NK-92 treated with Interleukin-12 subunit alpha and Interleukin-12 subunit beta, amount 100 ng/mL, for 24 hours (cell line): ENCODE measurements at regions not wholly inside any gene's neighbourhood (a gene's known extent, or its start where the extent isn't known, plus 50 kb on each side); places are given as distances from the start of the nearest gene placed in this dataset.
"Not testable (repeated sequence)": the region's sequence is repeated elsewhere in the genome, so short reads cannot be mapped to it uniquely, and the experiment has no call there.

Experiments used
- DNase-seq: peaks from one replicate; lab custom pipeline; 2025; lab: John Stamatoyannopoulos, UW

DNA sequence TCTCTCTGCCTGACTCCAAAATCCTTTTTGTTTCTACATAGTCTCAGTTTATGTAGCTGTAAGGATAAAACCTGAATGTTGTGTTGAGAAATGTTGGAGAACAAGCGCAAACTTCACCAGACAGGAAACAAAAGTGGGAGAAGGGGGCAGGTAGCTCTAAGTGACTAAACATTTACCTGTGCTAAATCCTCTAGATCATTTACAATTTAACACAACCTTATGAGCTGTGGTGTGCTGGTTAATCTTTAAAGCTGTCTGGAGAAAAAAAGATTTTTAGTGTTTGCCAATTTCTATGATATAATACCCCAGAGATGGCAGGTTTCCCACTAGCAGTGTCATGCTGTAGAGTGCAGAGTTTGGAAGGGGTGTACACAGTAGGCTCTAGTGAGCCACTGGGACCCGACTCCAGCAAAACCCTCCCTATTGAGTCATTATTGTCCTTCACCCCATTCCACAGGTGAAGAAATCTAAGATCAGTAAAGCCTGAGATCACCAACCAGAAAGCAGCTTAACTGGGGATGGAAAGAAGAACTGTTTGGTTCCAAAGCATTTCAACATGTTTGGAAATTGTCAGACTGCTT is 992.0 kb downstream of the DCDC2C start:
- DNase-seq: no peak

- DNase-seq: no peak
Measured at GRCh38 chr2:4715065-4715464, 977.1 kb upstream of the SOX11 start.

DNA sequence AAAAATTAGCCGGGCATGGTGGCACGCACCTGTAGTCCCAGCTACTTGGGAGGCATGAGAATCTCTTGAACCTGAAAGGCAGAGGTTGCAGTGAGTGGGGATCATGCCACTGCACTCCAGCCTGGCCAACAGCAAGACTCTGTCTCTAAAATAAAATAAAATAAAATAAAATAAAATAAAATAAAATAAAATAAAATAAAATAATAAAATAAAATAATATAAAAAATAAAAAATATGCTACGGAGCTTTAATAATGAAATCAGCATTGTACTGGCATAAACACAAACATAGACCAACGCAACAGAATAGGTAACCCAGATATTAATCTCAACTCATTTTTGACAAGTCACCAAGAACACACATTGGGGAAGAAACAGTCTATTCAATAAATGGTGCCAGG is 973.4 kb upstream of the SOX11 start:
- no peak for DNase-seq

DNA sequence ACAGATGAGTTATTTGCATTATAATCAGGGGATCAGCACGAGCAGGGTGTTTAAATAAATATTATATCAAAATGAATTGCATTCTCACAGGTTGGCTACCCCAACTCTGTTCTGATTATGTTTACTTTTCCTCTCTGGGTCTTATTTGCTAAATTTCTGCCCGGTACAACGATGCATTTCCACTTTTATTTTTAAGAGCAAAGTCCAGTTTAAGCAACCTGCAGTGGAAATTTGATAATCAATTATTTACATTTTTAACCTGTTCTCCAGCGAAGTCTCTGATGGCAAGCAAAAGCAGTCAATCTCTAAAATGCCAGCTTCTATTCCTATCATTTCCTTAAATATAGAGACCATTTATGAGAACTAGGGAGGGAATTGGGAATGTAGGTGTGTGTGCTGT is 966.6 kb upstream of the SOX11 start:
- DNase-seq: no peak

GRCh38 chr2:4732560-4732959 is 959.6 kb upstream of the SOX11 start:
- no peak for DNase-seq

DNA sequence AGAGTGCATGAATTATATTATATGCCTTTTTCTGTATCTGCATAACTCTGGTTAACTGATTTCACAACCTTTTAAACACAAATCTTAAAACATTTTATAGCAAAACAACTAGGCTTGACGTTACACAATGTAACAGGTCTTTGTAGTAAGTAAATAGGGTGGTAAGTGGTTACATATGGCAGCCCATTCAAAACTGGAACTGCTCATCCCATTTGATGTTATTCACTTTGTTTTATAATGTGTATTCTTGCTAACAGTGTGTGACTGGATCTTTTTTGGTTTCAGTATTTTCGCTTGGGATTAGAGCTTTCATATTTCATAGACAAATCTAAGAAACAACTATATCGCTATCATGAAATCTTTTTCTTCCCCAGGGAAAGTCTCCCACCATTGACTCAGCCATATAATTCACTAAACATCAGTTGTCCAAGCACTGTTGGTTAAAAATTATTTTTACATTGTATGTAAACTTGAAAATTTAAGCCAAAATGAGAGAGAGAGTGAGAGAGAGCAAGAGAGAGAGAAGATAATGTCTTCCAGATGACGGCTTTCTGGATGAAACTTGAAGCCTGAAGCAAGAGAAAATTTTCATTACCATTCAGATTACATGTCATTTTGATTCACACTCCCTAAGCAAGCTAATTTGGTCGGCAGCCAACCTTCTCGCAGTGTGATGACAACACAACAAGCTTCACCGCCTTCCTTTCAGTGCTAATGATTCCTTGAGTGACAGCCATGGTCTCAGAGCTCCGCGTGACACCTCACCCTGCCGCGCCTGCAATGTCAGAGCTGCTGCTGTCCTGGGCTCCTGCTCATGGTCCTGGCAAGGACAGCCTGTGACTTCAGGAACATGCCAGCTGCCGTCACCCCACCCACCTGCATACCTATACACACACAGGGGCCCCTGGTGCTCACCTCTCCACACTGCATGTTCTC is 946.9 kb upstream of the SOX11 start:
- DNase-seq: no peak

DNA sequence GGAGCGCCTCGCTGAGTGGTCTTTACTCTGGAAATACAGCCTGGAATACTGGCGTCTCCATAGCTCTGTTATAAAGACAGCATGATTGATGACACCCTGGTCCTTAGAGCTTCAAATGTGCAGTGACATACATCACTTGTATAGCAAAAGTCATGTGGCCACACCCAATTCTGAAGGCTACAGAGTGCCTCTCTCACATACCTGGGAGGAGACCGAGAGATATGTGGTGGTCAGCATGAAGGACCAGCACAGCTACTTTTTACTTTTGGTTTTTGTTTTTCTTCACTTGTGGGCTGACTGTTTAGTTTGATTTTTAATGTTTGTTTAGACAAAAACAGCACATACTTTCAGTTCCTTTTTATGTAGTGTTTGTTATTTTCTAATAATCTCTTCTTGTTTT is 938.5 kb upstream of the SOX11 start:
- DNase-seq: no peak

DNA sequence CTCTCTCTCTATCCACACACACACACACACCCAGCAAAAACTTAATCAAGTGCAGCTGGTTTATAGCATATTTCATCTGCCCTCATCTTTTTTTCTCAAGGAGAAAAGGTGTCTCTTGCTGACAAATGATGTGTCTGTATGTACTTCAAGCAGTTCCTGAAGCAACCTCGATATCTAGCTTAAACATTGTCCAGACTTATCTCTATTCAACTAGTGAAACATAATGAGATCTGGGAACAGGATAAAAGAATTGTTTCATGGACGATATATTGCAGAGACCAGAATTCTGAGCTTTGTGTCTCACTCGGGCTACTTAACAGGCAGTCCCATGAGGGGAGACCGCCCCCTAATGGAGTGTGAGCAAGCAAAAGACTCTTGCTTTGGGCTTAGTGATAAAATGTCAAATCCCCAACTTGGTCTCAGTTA is 929.2 kb upstream of the SOX11 start:
- DNase-seq: no peak

DNA sequence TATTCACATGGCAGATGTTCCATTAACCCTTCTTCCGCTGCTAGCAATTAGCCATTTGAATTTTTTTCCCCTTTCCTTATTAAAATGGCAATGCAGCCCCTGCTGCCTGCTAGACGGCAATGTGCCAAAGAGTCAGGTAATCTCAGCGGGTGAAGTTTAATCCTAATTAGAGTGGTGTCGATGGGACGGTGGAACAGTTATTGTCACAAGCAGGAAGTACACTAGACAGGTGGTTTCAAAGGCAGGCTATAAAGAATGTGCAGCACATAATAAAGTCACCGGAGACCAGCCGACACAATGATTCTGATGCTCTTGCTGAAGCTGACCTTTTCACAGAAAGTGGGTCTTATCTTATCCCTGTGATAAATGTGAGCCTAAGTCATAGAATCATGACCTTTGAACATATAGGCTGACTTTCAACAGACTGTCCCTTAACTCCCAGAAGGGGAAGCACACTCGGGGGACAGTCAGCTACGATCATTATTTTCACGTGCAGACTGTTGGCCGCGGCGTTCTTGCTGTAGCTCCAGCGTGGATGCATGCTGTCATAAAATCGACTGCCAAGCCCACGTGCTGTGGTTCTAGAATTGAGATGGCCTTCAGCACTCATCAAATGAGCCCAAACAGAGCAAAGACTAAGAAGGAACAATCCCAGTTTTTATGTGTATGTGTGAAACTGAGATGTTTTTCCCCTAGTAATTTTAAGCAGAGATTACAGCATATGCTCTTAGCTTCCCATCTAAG is 926.2 kb upstream of the SOX11 start:
- no peak for DNase-seq

DNA sequence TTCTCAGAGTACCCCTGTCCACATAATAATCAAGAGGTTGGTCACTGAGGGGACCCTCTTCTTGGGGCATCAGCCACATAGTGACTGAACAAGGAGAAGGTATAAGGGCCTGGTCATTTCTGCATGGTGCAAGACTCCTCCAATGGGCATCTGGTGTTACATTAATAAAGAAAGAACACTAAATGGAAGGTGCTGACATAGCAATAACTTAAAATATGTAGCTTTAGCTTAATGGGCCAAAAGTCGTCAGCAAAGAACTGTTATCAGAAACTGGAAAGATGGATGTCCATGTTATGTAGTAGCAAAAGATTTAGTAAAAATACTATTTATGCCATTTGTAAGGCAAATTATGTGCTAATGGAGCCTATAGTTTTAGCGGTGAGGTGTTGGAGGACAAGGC is 916.5 kb upstream of the SOX11 start:
- no peak for DNase-seq

DNA sequence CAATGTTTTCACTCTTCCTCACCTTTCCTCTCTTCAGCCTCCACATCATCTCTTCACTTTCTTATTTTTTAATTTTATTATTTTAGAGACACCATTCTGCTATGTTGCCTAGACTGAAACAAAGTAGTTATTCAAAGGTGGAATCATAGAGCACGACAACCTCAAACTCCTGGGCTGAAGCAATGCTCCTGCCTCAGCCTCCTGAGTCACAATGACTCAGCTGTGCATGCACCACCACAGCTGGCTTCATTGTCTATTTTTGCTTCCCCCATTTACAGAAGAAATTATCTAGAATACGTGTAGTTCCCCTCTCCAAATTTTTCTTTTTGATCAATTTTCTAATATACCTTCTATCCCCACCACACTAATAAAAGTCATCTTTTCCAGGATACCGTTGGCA is 911.5 kb upstream of the SOX11 start:
- DNase-seq: no peak

DNA sequence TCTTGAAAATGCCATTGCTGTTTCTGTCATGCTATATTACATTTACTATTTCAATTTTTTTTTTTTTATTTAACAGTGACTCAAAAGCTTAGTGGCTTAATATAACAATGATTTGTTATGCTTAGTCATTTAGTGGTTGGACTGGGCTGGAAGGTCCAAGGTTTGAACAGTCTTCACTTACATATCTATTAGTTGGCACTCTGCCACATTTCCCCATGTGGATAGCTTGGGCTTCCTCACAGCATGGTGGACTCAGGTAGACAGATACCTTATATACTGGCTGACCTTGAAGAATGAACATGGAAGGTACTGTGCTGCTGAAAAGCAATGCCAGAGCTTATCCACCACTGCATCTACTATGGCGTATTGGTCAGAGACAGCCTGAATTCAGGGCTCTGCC is 909.5 kb upstream of the SOX11 start:
- DNase-seq: no peak

DNA sequence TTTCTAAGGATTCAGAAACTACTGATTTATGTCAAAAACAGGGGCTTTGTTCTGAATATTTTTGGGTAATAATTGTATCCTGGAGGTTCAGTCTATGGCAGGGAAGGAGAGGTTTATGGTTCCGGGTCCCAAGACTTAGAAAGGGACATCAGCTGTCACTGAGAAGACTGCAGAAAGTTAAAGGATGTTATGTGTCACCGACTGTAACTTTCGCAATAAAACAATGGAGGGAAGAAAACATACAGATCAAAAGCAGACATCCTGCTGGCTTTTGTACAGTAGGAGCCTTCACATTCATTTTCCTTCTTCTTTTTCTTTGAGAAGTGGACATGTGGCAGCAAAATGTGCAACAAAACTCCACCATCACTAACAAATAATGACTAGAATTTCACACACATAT is 900.7 kb upstream of the SOX11 start:
- no peak for DNase-seq

DNA sequence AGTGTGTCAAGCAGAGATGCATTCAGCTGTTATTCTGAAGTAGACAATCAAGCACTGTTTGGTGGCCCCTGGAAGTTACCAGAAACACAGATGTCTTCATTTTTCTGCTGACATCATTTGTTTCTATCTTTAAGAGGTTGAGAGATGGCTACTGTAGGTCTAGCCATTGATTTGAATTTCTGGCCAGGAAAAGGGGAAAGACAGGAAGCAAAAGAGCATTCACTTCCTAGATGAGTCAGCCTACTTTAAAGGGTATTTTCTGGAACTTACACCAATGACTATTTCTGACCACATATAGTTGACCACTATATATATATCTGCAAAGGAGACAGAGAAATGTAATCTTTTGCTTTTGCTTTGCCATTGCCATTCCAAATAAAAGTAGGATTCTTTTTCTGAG is 900.1 kb upstream of the SOX11 start:
- DNase-seq: no peak

DNA sequence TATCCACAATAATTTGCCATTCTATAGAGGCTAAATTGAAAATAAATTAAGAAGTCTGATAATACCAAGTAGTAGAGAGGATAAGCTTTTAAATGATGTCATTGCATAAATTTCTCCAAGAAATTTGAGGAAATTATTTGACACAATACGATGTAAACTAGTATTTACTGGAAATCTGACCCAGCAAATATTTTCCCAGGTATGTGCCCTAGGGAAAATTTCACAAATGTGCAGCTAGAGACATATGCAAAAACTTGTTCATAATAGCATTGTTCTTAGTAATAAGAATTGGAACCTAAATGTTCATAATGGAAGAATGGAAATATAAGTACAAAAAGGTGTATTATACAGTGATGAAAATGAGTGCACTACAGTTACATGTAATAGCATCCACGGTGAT is 888.8 kb upstream of the SOX11 start:
- no peak for DNase-seq

GRCh38 chr2:4814137-4814536 is 878.0 kb upstream of the SOX11 start:
- not testable (repeated sequence) for DNase-seq

DNA sequence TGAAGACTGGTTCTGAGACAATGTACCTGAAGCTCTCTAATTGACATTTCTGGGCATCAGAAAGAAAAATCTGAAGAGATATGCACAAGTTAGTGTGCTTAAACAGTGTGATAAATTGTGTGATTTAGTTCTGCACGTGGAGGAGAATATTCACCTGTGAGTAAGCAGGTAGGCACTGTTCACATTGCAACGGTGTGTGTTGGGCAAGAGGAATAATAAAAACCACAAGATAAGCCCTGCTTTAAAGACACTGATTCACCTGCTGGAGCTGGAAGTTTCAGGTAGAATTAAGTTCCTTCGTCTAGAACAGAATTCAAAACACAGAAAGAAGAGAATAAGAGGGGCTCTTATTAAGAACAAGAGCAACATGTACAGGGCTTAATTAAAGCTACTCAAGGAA is 864.3 kb upstream of the SOX11 start:
- DNase-seq: no peak

GRCh38 chr2:4828682-4829374 is 863.4 kb upstream of the SOX11 start:
- DNase-seq: no peak

GRCh38 chr2:4831751-4832150 is 860.4 kb upstream of the SOX11 start:
- no peak for DNase-seq

DNA sequence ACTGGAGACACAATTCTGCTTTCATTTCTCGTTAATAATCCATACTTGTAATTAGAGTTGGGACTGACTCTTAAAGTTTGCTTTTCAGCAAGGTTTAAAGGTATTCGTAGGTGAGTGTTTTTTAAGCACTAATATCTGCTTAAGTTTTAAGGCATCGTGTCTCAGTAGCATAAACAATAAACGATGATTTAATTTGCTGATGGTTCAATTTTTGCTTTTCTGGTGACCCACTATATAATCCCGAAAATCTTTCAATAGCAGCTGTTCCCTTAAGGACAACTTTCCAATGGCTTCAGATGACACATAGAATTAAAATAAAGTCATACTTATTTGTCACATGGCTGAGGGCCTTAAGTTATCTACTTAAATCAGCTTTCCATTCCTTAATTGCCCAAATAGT is 859.5 kb upstream of the SOX11 start:
- DNase-seq: no peak

DNA sequence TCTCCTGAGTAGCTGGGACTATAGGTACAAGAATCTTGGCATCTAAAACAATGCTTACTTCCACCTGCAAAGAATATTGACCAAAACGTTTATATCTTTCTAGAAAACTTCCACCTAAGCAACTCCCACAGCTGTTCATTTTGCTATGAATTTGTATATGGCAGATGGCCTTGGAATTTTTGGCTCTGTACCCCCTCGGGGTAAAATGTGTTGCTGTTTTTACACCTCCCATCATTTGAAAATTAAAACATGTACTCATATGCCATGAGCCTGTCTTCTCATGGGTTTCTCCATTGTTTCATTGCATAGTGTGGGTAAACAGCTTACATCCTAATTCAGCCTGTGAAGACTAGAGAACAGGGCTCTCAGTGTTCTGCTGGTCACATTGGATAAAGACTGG is 853.6 kb upstream of the SOX11 start:
- no peak for DNase-seq

GRCh38 chr2:4840791-4841190 is 851.4 kb upstream of the SOX11 start:
- DNase-seq: no peak
